Natural killer cell (primary cell): ENCODE measurements at regions not wholly inside any gene's neighbourhood (a gene's known extent, or its start where the extent isn't known, plus 50 kb on each side); places are given as distances from the start of the nearest gene placed in this dataset.

ENCODE experiments used
- ATAC-seq, 3 donors: fragments of 150-1000 bp in 2 of 3; fragments of 200-7000 bp in 1 of 3; cut with Tn5 transposase; 1 replicate in 1 of 3; 2 replicates in 2 of 3; pipeline ENCODE4 v1.10.0; 2021; ENCODE audit warnings: mild to moderate bottlenecking in 2 of 3, moderate library complexity in 2 of 3
- DNase-seq, 2 donors: peaks; one replicate each; pipeline versions ENCODE4 v3.0.0 to v3.0.0-alpha.2; 2013 to 2021; ENCODE audit warnings: mixed read lengths in 1 of 2
- H3K27ac ChIP-seq: one replicate; pipeline ENCODE4 v1.5.1; 2013; ENCODE audit warnings: mild to moderate bottlenecking, low read length
- H3K27me3 ChIP-seq: one replicate; pipeline ENCODE4 v1.6.1; 2013; ENCODE audit warnings: low read length; ENCODE audit not compliant: control insufficient read depth, insufficient read depth
- H3K36me3 ChIP-seq: one replicate; pipeline ENCODE4 v1.6.1; 2013; ENCODE audit warnings: low read length; ENCODE audit not compliant: control insufficient read depth, insufficient read depth
- H3K4me1 ChIP-seq: one replicate; pipeline ENCODE4 v1.6.1; 2013; ENCODE audit warnings: low read length; ENCODE audit not compliant: control insufficient read depth, insufficient read depth
- H3K4me3 ChIP-seq: one replicate; pipeline ENCODE4 v1.5.1; 2013; ENCODE audit warnings: low read length
- H3K9me3 ChIP-seq: one replicate; pipeline ENCODE4 v1.6.1; 2013; ENCODE audit warnings: low read length; ENCODE audit not compliant: control insufficient read depth, insufficient read depth
- H3K27ac Mint-ChIP-seq, 2 donors: one replicate each; pipeline ENCODE4 v1.8.0; 2022; ENCODE audit warnings: mild to moderate bottlenecking in 2 of 2, mixed read lengths in 2 of 2, moderate library complexity in 1 of 2
- H3K27me3 Mint-ChIP-seq, 2 donors: one replicate each; pipeline ENCODE4 v1.8.0; 2022; ENCODE audit warnings: low read depth in 2 of 2, mixed read lengths in 2 of 2
- H3K36me3 Mint-ChIP-seq: one replicate; pipeline ENCODE4 v1.8.0; 2022; ENCODE audit warnings: mixed read lengths
- H3K4me1 Mint-ChIP-seq, 2 donors: one replicate each; pipeline ENCODE4 v1.8.0; 2022; ENCODE audit warnings: mixed read lengths in 2 of 2
- H3K4me3 Mint-ChIP-seq: one replicate; pipeline ENCODE4 v1.8.0; 2022; ENCODE audit warnings: mild to moderate bottlenecking, moderate library complexity, mixed read lengths
- H3K9me3 Mint-ChIP-seq, 2 donors: one replicate each; pipeline ENCODE4 v1.8.0; 2022; ENCODE audit warnings: mixed read lengths in 2 of 2
- CTCF ChIP-seq: fragments of 200-600 bp; IDR thresholded peaks from one replicate; pipeline ENCODE4 v1.8.0; 2022; ENCODE audit warnings: antibody characterized with exemption
- WGBS: methylation state at CpG from one replicate; pipeline ENCODE4 v1.1.7; 2013; ENCODE audit warnings: missing lambda C conversion rate; ENCODE audit not compliant: insufficient coverage; 5-methylcytosine and 5-hydroxymethylcytosine counted together
- intact Hi-C: fragments of 100-400 bp; cut with micrococcal nuclease; formaldehyde crosslinking; loops from one replicate; pipeline ENCODE4 v1.14.2; 2022

- Histone ChIP-seq H3K4me1 (no peaks in the 10 kb centered on the region), H3K9me3 (no peaks in the 10 kb centered on the region), H3K4me3 (no peak overlapping the region), H3K27me3 (no peaks in the 10 kb centered on the region), H3K27ac (no peak overlapping the region), H3K36me3 (no peaks in the 10 kb centered on the region)
- DNase-seq, result no peak
- H3K36me3 Mint-ChIP-seq, result no peaks in the 10 kb centered on the region
- TF ChIP-seq CTCF, result no peak
- peaks cover 10 to 13% of the 10 kb centered on the region in 2 donors for H3K4me1 Mint-ChIP-seq
- no peak for ATAC-seq
- intact Hi-C loops, result no loop called here
- H3K27me3 Mint-ChIP-seq, result peaks cover 16 to 30% of the 10 kb centered on the region in 2 donors
- H3K27ac Mint-ChIP-seq, result no peak overlapping the region
- no peak overlapping the region for H3K4me3 Mint-ChIP-seq
- H3K9me3 Mint-ChIP-seq, result no peaks in the 10 kb centered on the region
These were observed 263.8 kb upstream of the C16orf82 start for GRCh38 chr16:26802965-26803364.

- intact Hi-C loops, result no loop called here
- Histone ChIP-seq H3K9me3 (no peaks in the 10 kb centered on the region), H3K4me1 (no peaks in the 10 kb centered on the region), H3K27ac (no peak overlapping the region), H3K36me3 (no peaks in the 10 kb centered on the region), H3K27me3 (no peaks in the 10 kb centered on the region), H3K4me3 (no peak overlapping the region)
- TF ChIP-seq CTCF, result no peak
- Mint-ChIP-seq H3K36me3 (no peaks in the 10 kb centered on the region), H3K9me3 (peaks cover 3 to 5% of the 10 kb centered on the region in 2 donors), H3K27me3 (peaks cover 5 to 11% of the 10 kb centered on the region in 2 donors), H3K4me3 (no peak overlapping the region), H3K27ac (no peak overlapping the region), H3K4me1 (peaks cover 10 to 12% of the 10 kb centered on the region in 2 donors)
- ATAC-seq (no peak), DNase-seq (no peak)
- WGBS, result 85% methylated on average over 6 of the region's 6 CpGs
These were observed 260.1 kb upstream of the C16orf82 start for GRCh38 chr16:26806657-26807056.

GRCh38 chr16:26809461-26809860 is 257.3 kb upstream of the C16orf82 start:
- Histone ChIP-seq H3K4me1 (no peaks in the 10 kb centered on the region), H3K4me3 (no peak overlapping the region), H3K36me3 (no peaks in the 10 kb centered on the region), H3K27me3 (no peaks in the 10 kb centered on the region), H3K9me3 (no peaks in the 10 kb centered on the region), H3K27ac (no peak overlapping the region)
- no peak overlapping the region for H3K4me3 Mint-ChIP-seq
- no peaks in the 10 kb centered on the region for H3K36me3 Mint-ChIP-seq
- ATAC-seq (no peak), DNase-seq (no peak)
- H3K4me1 Mint-ChIP-seq, result no peaks in the 10 kb centered on the region
- peaks cover 0 to 11% of the 10 kb centered on the region in 2 donors for H3K27me3 Mint-ChIP-seq
- TF ChIP-seq CTCF, result no peak
- no peak overlapping the region for H3K27ac Mint-ChIP-seq
- H3K9me3 Mint-ChIP-seq, result peaks cover 3 to 5% of the 10 kb centered on the region in 2 donors
- WGBS, result 63% methylated on average over 1 of the region's 2 CpGs
- intact Hi-C loops, result no loop called here

DNA sequence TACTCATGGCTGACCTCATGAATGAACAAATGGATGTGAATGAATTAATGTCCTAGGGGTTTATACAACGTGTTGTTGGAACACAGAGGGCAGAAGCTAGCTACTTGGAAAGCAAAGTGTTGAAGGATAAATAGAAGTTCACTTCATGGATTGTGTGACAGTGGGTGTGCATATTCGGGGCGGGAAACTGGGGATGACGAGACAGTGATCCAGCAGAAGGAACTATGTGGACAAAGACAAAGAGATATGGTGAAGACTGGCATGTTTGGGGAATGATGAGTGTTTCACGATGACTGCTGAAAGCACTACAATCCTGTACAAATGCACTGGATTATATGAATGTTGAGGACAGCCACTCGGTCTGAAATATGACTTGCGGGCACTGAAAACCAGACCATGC is 250.5 kb upstream of the C16orf82 start:
- H3K9me3 Mint-ChIP-seq, result no peaks in the 10 kb centered on the region
- H3K4me1 Mint-ChIP-seq, result no peaks in the 10 kb centered on the region
- no peaks in the 10 kb centered on the region for H3K36me3 ChIP-seq
- no peaks in the 10 kb centered on the region for H3K27me3 ChIP-seq
- H3K27ac Mint-ChIP-seq, result no peak overlapping the region
- H3K36me3 Mint-ChIP-seq, result no peaks in the 10 kb centered on the region
- no peak overlapping the region for H3K4me3 ChIP-seq
- 67% methylated on average over 7 of the region's 7 CpGs for WGBS
- TF ChIP-seq CTCF, result no peak
- no peaks in the 10 kb centered on the region for H3K4me1 ChIP-seq
- DNase-seq (no peak), ATAC-seq (no peak)
- no peaks in the 10 kb centered on the region for H3K9me3 ChIP-seq
- intact Hi-C loops, result no loop called here
- no peak overlapping the region for H3K4me3 Mint-ChIP-seq
- H3K27me3 Mint-ChIP-seq, result peaks cover 5 to 10% of the 10 kb centered on the region in 2 donors
- H3K27ac ChIP-seq, result no peak overlapping the region
